ENCODE measurements at regions not wholly inside any gene's neighbourhood (a gene's known extent, or its start where the extent isn't known, plus 50 kb on each side); places are given as distances from the start of the nearest gene placed in this dataset.
"Not testable (repeated sequence)": the region's sequence is repeated elsewhere in the genome, so short reads cannot be mapped to it uniquely, and the experiment has no call there.

DNA sequence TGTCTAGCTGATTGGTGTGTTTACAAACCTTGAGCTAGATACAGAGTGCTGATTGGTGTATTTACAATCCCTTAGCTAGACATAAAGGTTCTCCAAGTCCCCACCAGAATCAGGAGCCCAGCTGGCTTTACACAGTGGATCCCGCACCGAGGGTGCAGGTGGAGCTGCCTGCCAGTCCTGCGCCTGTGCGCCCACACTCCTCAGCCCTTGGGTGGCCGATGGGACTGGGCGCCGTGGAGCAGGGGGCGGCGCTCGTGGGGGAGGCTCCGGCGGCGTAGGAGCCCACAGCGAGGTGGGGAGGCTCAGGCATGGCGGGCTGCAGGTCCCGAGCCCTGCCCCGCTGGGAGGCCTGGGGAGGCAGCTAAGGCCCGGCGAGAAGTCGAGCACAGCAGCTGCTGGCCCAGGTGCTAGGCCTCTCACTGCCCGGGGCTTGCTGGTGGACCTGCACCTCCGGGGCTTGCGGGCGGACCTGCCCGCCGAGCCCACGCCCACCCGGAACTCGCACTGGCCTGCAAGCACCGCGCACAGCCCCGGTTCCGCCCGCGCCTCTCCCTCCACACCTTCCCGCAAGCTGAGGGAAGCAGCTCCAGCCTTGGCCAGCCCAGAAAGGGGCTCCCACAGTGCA, 51.0 kb upstream of the CDYL start:
- not testable (repeated sequence) for DNase-seq (ENCODE audit: low spot score)

- not testable (repeated sequence) for DNase-seq (ENCODE audit: low spot score)
These were observed 51.5 kb upstream of the CDYL start for GRCh38 chr6:4724727-4725126.

- no peak for DNase-seq (ENCODE audit: low spot score)
These were observed 52.8 kb upstream of the CDYL start for GRCh38 chr6:4723383-4723782.

DNA sequence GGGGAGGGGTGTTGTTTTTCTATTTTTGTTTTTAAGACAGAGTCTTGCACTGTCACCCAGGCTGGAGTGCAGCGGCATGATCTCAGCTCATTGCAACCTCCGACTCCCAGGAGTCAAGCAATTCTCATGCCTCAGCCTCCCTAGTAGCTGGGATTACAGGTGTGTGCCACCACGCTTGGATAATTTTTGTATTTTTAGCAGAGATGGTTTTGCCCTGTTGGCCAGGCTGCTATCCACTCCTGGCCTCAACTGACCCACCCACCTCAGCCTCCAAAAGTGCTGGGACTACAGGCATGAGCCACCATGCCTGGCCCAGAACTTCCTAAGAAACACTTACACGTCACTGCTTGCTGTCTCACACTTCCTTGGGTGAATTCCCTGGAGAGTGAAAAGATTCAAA, 54.8 kb upstream of the CDYL start:
- DNase-seq (ENCODE audit: low spot score) = not testable (repeated sequence)

DNA sequence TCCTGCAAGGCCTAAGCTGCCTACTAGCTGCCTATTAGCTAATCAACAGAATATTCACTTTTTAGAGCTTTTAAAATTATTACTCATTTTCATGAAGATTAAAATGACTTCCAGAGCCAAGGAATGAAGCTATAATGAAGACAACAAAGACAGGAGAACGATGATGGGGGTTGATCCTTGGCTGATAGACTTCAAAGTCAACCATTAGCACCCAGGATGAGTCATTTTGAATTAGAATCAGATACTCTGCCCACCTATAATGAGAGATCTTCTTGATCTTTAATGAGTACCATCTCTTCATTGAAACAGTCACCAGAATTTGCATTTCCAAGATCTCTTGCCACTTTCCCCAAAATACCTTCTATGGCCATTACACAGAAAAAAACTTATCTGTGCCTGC, 56.7 kb upstream of the CDYL start:
- DNase-seq (ENCODE audit: low spot score) = no peak

DNA sequence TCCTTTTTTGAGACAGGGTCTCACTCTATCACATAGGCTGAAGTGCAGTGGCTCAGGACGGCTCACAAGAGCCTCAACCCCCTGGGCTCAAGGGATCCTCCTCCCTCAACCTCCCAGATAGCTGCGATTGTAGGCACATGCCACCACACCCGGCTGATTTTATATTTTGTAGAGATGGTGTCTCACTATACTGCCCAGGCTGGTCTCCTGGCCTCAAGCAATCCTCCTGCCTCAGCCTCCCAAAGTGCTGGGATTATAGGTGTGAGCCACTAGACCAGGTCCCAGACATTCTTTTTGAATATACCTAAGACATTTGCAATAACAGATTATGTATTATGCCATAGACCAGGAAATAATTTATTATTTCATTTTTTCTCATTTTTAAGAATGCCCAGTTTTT, 58.3 kb upstream of the CDYL start:
- no peak for DNase-seq (ENCODE audit: low spot score)

- DNase-seq (ENCODE audit: low spot score) = no peak
These were observed 59.1 kb upstream of the CDYL start for GRCh38 chr6:4717124-4717523.

- DNase-seq (ENCODE audit: low spot score) = no peak
These were observed 61.2 kb upstream of the CDYL start for GRCh38 chr6:4714961-4715501.

DNA sequence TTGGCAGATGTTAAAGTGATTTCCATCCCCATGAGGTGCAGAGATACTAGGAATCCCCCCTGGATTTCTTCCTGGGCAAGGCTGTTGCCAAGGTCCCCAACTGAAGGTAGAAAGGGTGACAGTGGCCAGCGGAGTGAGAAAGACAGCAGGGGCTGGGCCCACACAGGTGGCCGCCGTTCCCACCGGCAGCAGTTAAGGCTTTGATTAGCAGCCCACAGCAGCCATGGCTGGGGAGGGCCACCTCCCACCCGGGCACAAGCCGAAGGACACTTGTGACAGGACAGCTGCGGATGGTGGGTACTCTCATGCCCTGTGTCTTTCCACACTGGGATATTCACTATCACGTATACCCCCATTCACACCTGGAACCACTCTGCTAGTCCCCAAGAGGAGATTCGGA, 63.9 kb upstream of the CDYL start:
- no peak for DNase-seq (ENCODE audit: low spot score)

DNA sequence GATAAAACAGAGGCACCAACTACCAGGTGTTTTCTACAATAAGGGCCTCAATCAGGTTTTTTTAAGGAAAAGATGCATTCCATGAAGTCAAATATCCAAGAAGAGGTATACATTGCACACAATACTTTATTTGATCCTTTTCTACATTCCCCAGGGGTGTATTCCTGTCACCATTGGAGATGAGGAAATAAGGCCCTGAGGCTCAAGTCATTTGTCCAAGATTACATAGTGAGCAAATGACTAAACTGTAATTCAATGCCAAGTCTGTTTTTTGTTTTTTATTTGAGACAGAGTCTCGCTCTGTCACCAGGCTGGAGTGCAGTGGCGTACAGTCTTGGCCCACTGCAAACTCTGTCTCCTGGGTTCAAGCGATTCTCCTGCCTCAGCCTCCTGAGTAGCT, 69.2 kb upstream of the CDYL start:
- DNase-seq (ENCODE audit: low spot score) = no peak

- no peak for DNase-seq (ENCODE audit: low spot score)
These were observed 70.4 kb upstream of the CDYL start for GRCh38 chr6:4705809-4706208.

GRCh38 chr6:4703382-4703781, 72.8 kb upstream of the CDYL start:
- DNase-seq (ENCODE audit: low spot score) = no peak

- no peak for DNase-seq (ENCODE audit: low spot score)
These were observed 77.1 kb upstream of the CDYL start for GRCh38 chr6:4698901-4699659.

- DNase-seq (ENCODE audit: low spot score) = no peak
These were observed 82.8 kb upstream of the CDYL start for GRCh38 chr6:4693173-4693970.

GRCh38 chr6:4692664-4693063, 83.5 kb upstream of the CDYL start:
- DNase-seq (ENCODE audit: low spot score) = no peak

- DNase-seq (ENCODE audit: low spot score) = peak; percentile 71
These were observed 87.9 kb upstream of the CDYL start for GRCh38 chr6:4687989-4688947.

GRCh38 chr6:4687656-4687988, 88.6 kb upstream of the CDYL start:
- no peak for DNase-seq (ENCODE audit: low spot score)

GRCh38 chr6:4682431-4683097, 93.6 kb upstream of the CDYL start:
- DNase-seq (ENCODE audit: low spot score) = no peak

GRCh38 chr6:4678506-4679300, 97.5 kb upstream of the CDYL start:
- no peak for DNase-seq (ENCODE audit: low spot score)

DNA sequence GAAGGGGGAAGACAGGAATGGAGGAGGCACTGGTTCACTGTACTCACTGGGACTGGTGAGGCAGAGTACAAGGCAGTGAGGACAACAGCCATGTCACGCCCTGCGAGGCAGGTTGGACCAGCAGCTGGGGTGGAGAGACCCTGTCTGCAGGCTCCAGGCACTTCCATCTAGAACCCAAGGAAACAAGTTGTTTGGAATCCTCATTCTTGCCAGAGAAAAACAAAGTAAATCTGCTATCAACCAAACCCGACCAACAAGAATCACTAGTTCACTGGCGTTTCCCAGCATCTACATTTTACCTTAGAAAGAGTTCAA, 98.5 kb upstream of the CDYL start:
- no peak for DNase-seq (ENCODE audit: low spot score)
